H7 (cell line): ENCODE measurements at regions not wholly inside any gene's neighbourhood (a gene's known extent, or its start where the extent isn't known, plus 50 kb on each side); places are given as distances from the start of the nearest gene placed in this dataset.
"Not testable (repeated sequence)": the region's sequence is repeated elsewhere in the genome, so short reads cannot be mapped to it uniquely, and the experiment has no call there.

ENCODE experiments used
- DNase-seq: peaks from one replicate; pipeline ENCODE4 v3.0.0; 2012
- H3K27me3 ChIP-seq: 2 replicates; pipeline ENCODE4 v1.6.0; 2011; ENCODE audit warnings: mild to moderate bottlenecking, low read length; ENCODE audit not compliant: control insufficient read depth, insufficient read depth
- H3K36me3 ChIP-seq: replicated peaks from 2 replicates; pipeline ENCODE4 v1.5.1; 2011; ENCODE audit warnings: low read length; ENCODE audit not compliant: control insufficient read depth, insufficient read depth
- H3K4me3 ChIP-seq: 2 replicates; pipeline ENCODE4 v1.5.1; 2011; ENCODE audit warnings: low read depth, mild to moderate bottlenecking, control low read depth, low read length, moderate library complexity; ENCODE audit not compliant: insufficient read depth

- no peak for DNase-seq
- H3K4me3 ChIP-seq = no peak overlapping the region
- H3K36me3 ChIP-seq = no peaks in the 10 kb centered on the region
- no peaks in the 10 kb centered on the region for H3K27me3 ChIP-seq
These were observed 189.1 kb upstream of the FAT3 start for GRCh38 chr11:92035488-92035887.

GRCh38 chr11:92027136-92027535 is 197.5 kb upstream of the FAT3 start:
- not testable (repeated sequence) for H3K27me3 ChIP-seq, DNase-seq, H3K36me3 ChIP-seq
- peak overlapping the region; percentile 28 for H3K4me3 ChIP-seq

GRCh38 chr11:92026664-92027063 is 198.0 kb upstream of the FAT3 start:
- Histone ChIP-seq H3K4me3 (peak overlapping the region; percentile 28), H3K27me3 (no peaks in the 10 kb centered on the region), H3K36me3 (no peaks in the 10 kb centered on the region)
- DNase-seq = no peak

- Histone ChIP-seq H3K27me3 (no peaks in the 10 kb centered on the region), H3K36me3 (no peaks in the 10 kb centered on the region), H3K4me3 (no peak overlapping the region)
- DNase-seq = no peak
These were observed 199.8 kb upstream of the FAT3 start for GRCh38 chr11:92024788-92025187.

- no peak for DNase-seq
- H3K27me3 ChIP-seq = no peaks in the 10 kb centered on the region
- no peak overlapping the region for H3K4me3 ChIP-seq
- no peaks in the 10 kb centered on the region for H3K36me3 ChIP-seq
These were observed 202.1 kb upstream of the FAT3 start for GRCh38 chr11:92022499-92022898.

- H3K27me3 ChIP-seq = no peaks in the 10 kb centered on the region
- DNase-seq = no peak
- H3K4me3 ChIP-seq = no peak overlapping the region
- no peaks in the 10 kb centered on the region for H3K36me3 ChIP-seq
These were observed 206.3 kb upstream of the FAT3 start for GRCh38 chr11:92018332-92018731.

GRCh38 chr11:92008249-92008648 is 216.4 kb upstream of the FAT3 start:
- Histone ChIP-seq H3K4me3 (no peak overlapping the region), H3K27me3 (no peaks in the 10 kb centered on the region), H3K36me3 (no peaks in the 10 kb centered on the region)
- no peak for DNase-seq

- no peak for DNase-seq
- Histone ChIP-seq H3K4me3 (no peak overlapping the region), H3K27me3 (no peaks in the 10 kb centered on the region), H3K36me3 (no peaks in the 10 kb centered on the region)
These were observed 222.1 kb upstream of the FAT3 start for GRCh38 chr11:92002568-92002967.

GRCh38 chr11:91998481-91998880 is 226.1 kb upstream of the FAT3 start:
- no peaks in the 10 kb centered on the region for H3K27me3 ChIP-seq
- no peak overlapping the region for H3K4me3 ChIP-seq
- no peak for DNase-seq
- H3K36me3 ChIP-seq = no peaks in the 10 kb centered on the region

- Histone ChIP-seq H3K36me3 (no peaks in the 10 kb centered on the region), H3K4me3 (no peak overlapping the region), H3K27me3 (no peaks in the 10 kb centered on the region)
- DNase-seq = no peak
These were observed 227.4 kb upstream of the FAT3 start for GRCh38 chr11:91997226-91997625.

- no peak overlapping the region for H3K4me3 ChIP-seq
- H3K27me3 ChIP-seq = no peaks in the 10 kb centered on the region
- no peak for DNase-seq
- H3K36me3 ChIP-seq = no peaks in the 10 kb centered on the region
These were observed 228.1 kb upstream of the FAT3 start for GRCh38 chr11:91996526-91996925.

- not testable (repeated sequence) for H3K36me3 ChIP-seq, H3K4me3 ChIP-seq, DNase-seq, H3K27me3 ChIP-seq
These were observed 236.2 kb upstream of the FAT3 start for GRCh38 chr11:91988443-91988842.

- Histone ChIP-seq H3K36me3 (no peaks in the 10 kb centered on the region), H3K27me3 (no peaks in the 10 kb centered on the region), H3K4me3 (no peak overlapping the region)
- DNase-seq = no peak
These were observed 238.4 kb upstream of the FAT3 start for GRCh38 chr11:91986218-91986617.

- DNase-seq = no peak
- Histone ChIP-seq H3K4me3 (no peak overlapping the region), H3K27me3 (no peaks in the 10 kb centered on the region), H3K36me3 (no peaks in the 10 kb centered on the region)
These were observed 240.5 kb upstream of the FAT3 start for GRCh38 chr11:91984033-91984584.

- H3K4me3 ChIP-seq = no peak overlapping the region
- no peaks in the 10 kb centered on the region for H3K27me3 ChIP-seq
- no peaks in the 10 kb centered on the region for H3K36me3 ChIP-seq
- DNase-seq = no peak
These were observed 242.6 kb upstream of the FAT3 start for GRCh38 chr11:91981995-91982394.

GRCh38 chr11:91979775-91980174 is 244.8 kb upstream of the FAT3 start:
- Histone ChIP-seq H3K4me3 (no peak overlapping the region), H3K27me3 (no peaks in the 10 kb centered on the region), H3K36me3 (no peaks in the 10 kb centered on the region)
- no peak for DNase-seq
